NCI-H1436 (cell line): ENCODE measurements at regions not wholly inside any gene's neighbourhood (a gene's known extent, or its start where the extent isn't known, plus 50 kb on each side); places are given as distances from the start of the nearest gene placed in this dataset.

Source experiments
- DNase-seq: peaks from one replicate; lab custom pipeline; 2025; lab: John Stamatoyannopoulos, UW

GRCh38 chr2:65500310-65501040 lies 68.1 kb upstream of the SPRED2 start:
- DNase-seq = no peak

- DNase-seq = no peak
Measured at GRCh38 chr2:65499216-65499615, 66.8 kb upstream of the SPRED2 start.

GRCh38 chr2:65498396-65498795 lies 66.0 kb upstream of the SPRED2 start:
- no peak for DNase-seq

GRCh38 chr2:65495251-65495877 lies 63.0 kb upstream of the SPRED2 start:
- DNase-seq = no peak

GRCh38 chr2:65494078-65494477 lies 61.7 kb upstream of the SPRED2 start:
- no peak for DNase-seq

- no peak for DNase-seq
Measured at GRCh38 chr2:65491381-65491905, 59.0 kb upstream of the SPRED2 start.

- DNase-seq = no peak
Measured at GRCh38 chr2:65490222-65490621, 57.8 kb upstream of the SPRED2 start.

- no peak for DNase-seq
Measured at GRCh38 chr2:65489269-65489668, 56.9 kb upstream of the SPRED2 start.

- DNase-seq = no peak
Measured at GRCh38 chr2:65488527-65488926, 56.1 kb upstream of the SPRED2 start.

- DNase-seq = no peak
Measured at GRCh38 chr2:65487404-65487803, 55.0 kb upstream of the SPRED2 start.

- no peak for DNase-seq
Measured at GRCh38 chr2:65486802-65487201, 54.4 kb upstream of the SPRED2 start.

- DNase-seq = no peak
Measured at GRCh38 chr2:65486282-65486681, 53.9 kb upstream of the SPRED2 start.

GRCh38 chr2:65485839-65486238 lies 53.4 kb upstream of the SPRED2 start:
- DNase-seq = no peak

GRCh38 chr2:65483763-65484162 lies 51.4 kb upstream of the SPRED2 start:
- no peak for DNase-seq

- DNase-seq = no peak
Measured at GRCh38 chr2:65482971-65483370, 50.6 kb upstream of the SPRED2 start.
